Calu3 (cell line): ENCODE measurements at regions not wholly inside any gene's neighbourhood (a gene's known extent, or its start where the extent isn't known, plus 50 kb on each side); places are given as distances from the start of the nearest gene placed in this dataset.
"Not testable (repeated sequence)": the region's sequence is repeated elsewhere in the genome, so short reads cannot be mapped to it uniquely, and the experiment has no call there.

Experiments used
- BruUV-seq: library from RNA; stranded (reverse); fragments of 400-500 nt; replicated peaks from 2 replicates; lab custom pipeline; 2021; lab: Mats Ljungman, UMichigan
- CTCF ChIA-PET: fragments of 300-600 bp; sonication (Branson Sonifier 250); formaldehyde crosslinking; loops from one replicate; lab custom pipeline; 2022; ENCODE audit warnings: antibody characterized with exemption; lab: Charles Lee
- DNase-seq: peaks from one replicate; pipeline ENCODE4 v3.0.0; 2022
- H3K27ac Mint-ChIP-seq: one replicate; pipeline ENCODE4 v1.8.0; 2022; ENCODE audit warnings: mixed read lengths; ENCODE audit not compliant: unreplicated experiment
- H3K27me3 Mint-ChIP-seq: one replicate; pipeline ENCODE4 v1.8.0; 2022; ENCODE audit warnings: mixed read lengths; ENCODE audit not compliant: unreplicated experiment
- H3K36me3 Mint-ChIP-seq: one replicate; pipeline ENCODE4 v1.8.0; 2022; ENCODE audit warnings: mild to moderate bottlenecking, moderate library complexity, mixed read lengths; ENCODE audit not compliant: insufficient read depth, unreplicated experiment
- H3K4me1 Mint-ChIP-seq: one replicate; pipeline ENCODE4 v1.8.0; 2022; ENCODE audit warnings: mild to moderate bottlenecking, low read depth, mixed read lengths; ENCODE audit not compliant: unreplicated experiment
- H3K4me3 Mint-ChIP-seq: one replicate; pipeline ENCODE4 v1.8.0; 2022; ENCODE audit warnings: mild to moderate bottlenecking, low read depth, moderate library complexity, mixed read lengths; ENCODE audit not compliant: unreplicated experiment
- H3K9me3 Mint-ChIP-seq: one replicate; pipeline ENCODE4 v1.8.0; 2022; ENCODE audit warnings: low read depth, mixed read lengths; ENCODE audit not compliant: unreplicated experiment
- intact Hi-C: fragments of 100-400 bp; cut with micrococcal nuclease; formaldehyde crosslinking; loops from one replicate; pipeline ENCODE4 v1.10.0; 2022; ENCODE audit not compliant: unreplicated experiment
- TF ChIP-seq, protein P1 (sequence below): fragments of 200-600 bp; IDR thresholded peaks from one replicate; pipeline ENCODE4 v1.8.0; 2022; ENCODE audit warnings: antibody characterized with exemption; ENCODE audit not compliant: unreplicated experiment

DNA sequence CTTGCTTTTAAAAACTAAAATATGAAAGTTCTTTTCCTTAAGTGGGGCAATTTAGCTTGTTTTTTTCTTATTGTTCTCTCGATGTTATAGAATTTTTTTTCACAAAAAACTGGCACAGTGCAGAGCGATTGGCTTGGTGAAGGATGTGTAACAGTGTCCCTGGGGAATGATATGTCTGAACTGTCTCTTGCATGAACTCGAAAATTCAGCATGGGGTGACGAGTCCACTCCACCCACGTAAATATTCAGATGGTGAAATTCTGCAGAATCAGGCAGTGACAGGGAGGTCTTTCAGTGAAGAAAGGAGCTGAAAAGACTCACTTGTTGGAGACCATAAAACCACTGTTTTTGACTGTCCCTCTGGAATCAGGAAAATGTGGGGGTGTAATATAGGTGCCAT lies 505.3 kb downstream of the MMUT start:
- Mint-ChIP-seq H3K36me3 (no peaks in the 10 kb centered on the region), H3K4me3 (no peak overlapping the region), H3K27ac (no peak overlapping the region), H3K4me1 (no peaks in the 10 kb centered on the region), H3K9me3 (peaks cover 4% of the 10 kb centered on the region), H3K27me3 (no peaks in the 10 kb centered on the region)
- CTCF ChIA-PET = interaction anchor here (0.6 kb wide), 1 partner anchor 1217 kb away, joined by 5 read pairs; no protein-coding TSS in a partner anchor
- DNase-seq = no peak
- TF ChIP-seq, protein P1, sequence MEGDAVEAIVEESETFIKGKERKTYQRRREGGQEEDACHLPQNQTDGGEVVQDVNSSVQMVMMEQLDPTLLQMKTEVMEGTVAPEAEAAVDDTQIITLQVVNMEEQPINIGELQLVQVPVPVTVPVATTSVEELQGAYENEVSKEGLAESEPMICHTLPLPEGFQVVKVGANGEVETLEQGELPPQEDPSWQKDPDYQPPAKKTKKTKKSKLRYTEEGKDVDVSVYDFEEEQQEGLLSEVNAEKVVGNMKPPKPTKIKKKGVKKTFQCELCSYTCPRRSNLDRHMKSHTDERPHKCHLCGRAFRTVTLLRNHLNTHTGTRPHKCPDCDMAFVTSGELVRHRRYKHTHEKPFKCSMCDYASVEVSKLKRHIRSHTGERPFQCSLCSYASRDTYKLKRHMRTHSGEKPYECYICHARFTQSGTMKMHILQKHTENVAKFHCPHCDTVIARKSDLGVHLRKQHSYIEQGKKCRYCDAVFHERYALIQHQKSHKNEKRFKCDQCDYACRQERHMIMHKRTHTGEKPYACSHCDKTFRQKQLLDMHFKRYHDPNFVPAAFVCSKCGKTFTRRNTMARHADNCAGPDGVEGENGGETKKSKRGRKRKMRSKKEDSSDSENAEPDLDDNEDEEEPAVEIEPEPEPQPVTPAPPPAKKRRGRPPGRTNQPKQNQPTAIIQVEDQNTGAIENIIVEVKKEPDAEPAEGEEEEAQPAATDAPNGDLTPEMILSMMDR = no peak
- intact Hi-C loops = no loop called here
- no TSS peak for BruUV-seq

DNA sequence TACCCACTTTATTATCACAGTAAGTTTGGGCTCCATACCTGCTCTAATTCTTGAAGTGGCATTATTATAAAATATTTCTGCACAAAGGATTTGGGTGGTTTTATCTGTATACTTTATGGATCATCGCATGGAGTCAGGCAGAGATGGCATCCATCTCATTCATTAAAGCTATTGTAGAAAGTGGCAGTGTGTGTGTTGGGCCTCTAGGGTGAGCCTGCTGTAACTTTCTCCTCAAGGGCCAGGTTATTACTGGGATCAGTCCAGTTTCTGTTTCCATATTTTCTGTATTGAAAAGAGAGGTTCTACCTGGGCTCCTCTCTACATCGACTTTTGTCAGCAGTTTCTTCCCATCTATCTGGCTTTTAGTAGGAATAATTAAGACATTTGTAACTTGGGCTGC lies 511.1 kb downstream of the MMUT start:
- no peak overlapping the region for H3K4me3 Mint-ChIP-seq
- TF ChIP-seq, protein P1 = no peak
- intact Hi-C loops = no loop called here
- peaks cover 4% of the 10 kb centered on the region for H3K9me3 Mint-ChIP-seq
- no peak overlapping the region for H3K27ac Mint-ChIP-seq
- BruUV-seq = no TSS peak
- no peaks in the 10 kb centered on the region for H3K27me3 Mint-ChIP-seq
- H3K36me3 Mint-ChIP-seq = no peaks in the 10 kb centered on the region
- H3K4me1 Mint-ChIP-seq = no peaks in the 10 kb centered on the region
- no peak for DNase-seq
- CTCF ChIA-PET = no interaction called here

DNA sequence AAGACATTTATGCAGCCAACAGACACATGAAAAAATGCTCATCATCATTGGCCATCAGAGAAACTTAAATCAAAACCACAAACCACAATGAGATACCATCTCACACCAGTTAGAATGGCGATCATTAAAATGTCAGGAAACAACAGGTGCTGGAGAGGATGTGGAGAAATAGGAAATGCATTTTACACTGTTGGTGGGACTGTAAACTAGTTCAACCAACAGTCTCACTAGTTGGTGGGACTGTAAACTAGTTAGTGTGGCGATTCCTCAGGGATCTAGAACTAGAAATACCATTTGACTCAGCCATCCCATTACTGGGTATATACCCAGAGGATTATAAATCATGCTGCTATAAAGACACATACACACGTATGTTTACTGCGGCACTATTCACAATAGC lies 518.8 kb downstream of the MMUT start:
- H3K27me3 Mint-ChIP-seq, H3K27ac Mint-ChIP-seq, H3K4me3 Mint-ChIP-seq, BruUV-seq, H3K9me3 Mint-ChIP-seq, DNase-seq, H3K36me3 Mint-ChIP-seq, H3K4me1 Mint-ChIP-seq, CTCF ChIA-PET, intact Hi-C loops: not testable (repeated sequence)

DNA sequence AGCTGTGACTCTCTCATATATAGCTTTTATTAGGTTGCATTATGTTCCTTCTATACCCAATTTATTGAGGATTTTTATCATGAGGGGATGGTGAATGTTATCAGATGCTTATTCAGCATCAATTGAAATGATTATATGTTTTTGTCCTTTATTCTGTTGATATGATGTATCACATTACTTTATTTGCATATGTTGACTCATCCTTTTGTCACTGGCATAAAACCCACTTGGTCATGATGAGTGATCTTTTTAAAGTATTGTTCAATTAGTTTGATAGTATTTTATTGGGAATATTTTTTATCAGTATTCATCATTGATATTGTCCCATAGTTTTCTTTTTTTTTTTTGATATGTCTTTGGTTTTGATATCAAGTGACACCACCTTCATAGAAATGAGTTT lies 529.9 kb downstream of the MMUT start:
- no peak overlapping the region for H3K27ac Mint-ChIP-seq
- no peaks in the 10 kb centered on the region for H3K27me3 Mint-ChIP-seq
- H3K4me3 Mint-ChIP-seq = no peak overlapping the region
- H3K9me3 Mint-ChIP-seq = peaks cover 6% of the 10 kb centered on the region
- H3K4me1 Mint-ChIP-seq = no peaks in the 10 kb centered on the region
- no TSS peak for BruUV-seq
- H3K36me3 Mint-ChIP-seq = no peaks in the 10 kb centered on the region
- CTCF ChIA-PET = no interaction called here
- no peak for DNase-seq
- intact Hi-C loops = no loop called here
- TF ChIP-seq, protein P1 = no peak

DNA sequence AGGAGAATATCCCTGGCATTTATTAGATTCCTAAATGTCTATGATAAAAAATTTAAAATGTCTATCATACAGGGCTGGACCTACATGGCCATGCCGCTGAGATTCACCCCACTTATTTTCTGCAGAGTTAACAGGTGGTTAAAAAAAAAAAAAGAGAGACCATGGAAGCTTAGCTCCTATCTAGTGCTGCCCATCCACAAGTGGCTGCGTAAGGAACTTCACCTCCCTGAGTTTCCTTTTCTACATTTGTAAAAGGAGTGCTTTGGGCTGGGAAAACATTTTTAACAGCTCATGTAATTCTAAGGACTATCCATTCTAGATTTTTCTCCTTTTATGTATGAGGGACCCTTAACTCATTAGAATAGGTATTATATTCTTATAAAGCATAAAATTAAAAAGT lies 534.1 kb downstream of the MMUT start:
- Mint-ChIP-seq H3K27ac (no peak overlapping the region), H3K4me3 (no peak overlapping the region), H3K36me3 (no peaks in the 10 kb centered on the region), H3K9me3 (peaks cover 5% of the 10 kb centered on the region), H3K4me1 (no peaks in the 10 kb centered on the region), H3K27me3 (no peaks in the 10 kb centered on the region)
- no peak for DNase-seq
- CTCF ChIA-PET = no interaction called here
- no TSS peak for BruUV-seq
- TF ChIP-seq, protein P1 = no peak
- intact Hi-C loops = no loop called here
